NT2/D1 (cell line): ENCODE measurements at regions not wholly inside any gene's neighbourhood (a gene's known extent, or its start where the extent isn't known, plus 50 kb on each side); places are given as distances from the start of the nearest gene placed in this dataset.

ENCODE experiments used
- DNase-seq: peaks from one replicate; pipeline ENCODE4 v3.0.0-alpha.2; 2011; ENCODE audit warnings: low read depth, low spot score
- H3K27me3 ChIP-seq: 2 replicates; pipeline ENCODE4 v1.6.0; 2011; ENCODE audit warnings: mild to moderate bottlenecking; ENCODE audit not compliant: insufficient read length, insufficient read depth
- H3K36me3 ChIP-seq: 2 replicates; pipeline ENCODE4 v1.6.1; 2011; ENCODE audit warnings: mild to moderate bottlenecking, low read length, mixed read lengths; ENCODE audit not compliant: insufficient read depth, insufficient read length
- H3K4me1 ChIP-seq: 2 replicates; pipeline ENCODE4 v1.5.1; 2011; ENCODE audit not compliant: insufficient read depth, insufficient read length
- H3K4me3 ChIP-seq: 2 replicates; pipeline ENCODE4 v1.5.1; 2011; ENCODE audit warnings: low read depth; ENCODE audit not compliant: insufficient read length
- H3K9ac ChIP-seq: 2 replicates; pipeline ENCODE4 v1.6.0; 2011; ENCODE audit warnings: low read depth; ENCODE audit not compliant: insufficient read length
- H3K9me3 ChIP-seq: 2 replicates; pipeline ENCODE4 v1.5.1; 2011; ENCODE audit warnings: mild to moderate bottlenecking, low read length; ENCODE audit not compliant: insufficient read depth
- SUZ12 ChIP-seq: IDR thresholded peaks from 2 replicates; pipeline ENCODE4 v1.6.1; 2011; ENCODE audit not compliant: insufficient read length, insufficient read depth; ENCODE audit errors: extremely low read depth
- YY1 ChIP-seq: IDR thresholded peaks from 2 replicates; pipeline ENCODE4 v1.6.1; 2011; ENCODE audit not compliant: insufficient read length, insufficient read depth
- ZNF274 ChIP-seq: IDR thresholded peaks from 2 replicates; pipeline ENCODE4 v1.6.1; 2011; ENCODE audit warnings: mild to moderate bottlenecking, low read depth, low read length

DNA sequence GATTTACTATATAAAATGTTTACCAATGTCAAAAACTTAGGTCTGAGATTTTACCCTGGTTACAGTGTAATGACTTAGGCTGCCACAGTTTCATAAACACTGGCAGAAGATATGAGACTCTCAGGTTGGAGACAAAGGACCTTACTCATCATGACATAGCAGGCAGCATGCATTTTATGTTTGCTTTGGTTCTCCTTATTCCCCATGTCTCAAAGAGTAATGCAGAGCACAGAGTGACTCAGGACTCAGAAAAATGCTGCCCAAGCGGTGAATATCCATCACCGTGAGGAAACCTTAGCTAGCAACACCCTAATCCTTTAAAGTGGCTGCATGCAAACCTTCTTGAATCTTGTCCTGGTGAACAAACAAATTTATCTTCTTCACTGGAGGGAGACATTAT lies 112.1 kb upstream of the EYS start:
- no peaks in the 10 kb centered on the region for H3K4me1 ChIP-seq
- H3K4me3 ChIP-seq: no peak overlapping the region
- no peaks in the 10 kb centered on the region for H3K9me3 ChIP-seq
- no peaks in the 10 kb centered on the region for H3K36me3 ChIP-seq
- no peaks in the 10 kb centered on the region for H3K27me3 ChIP-seq
- no peak for DNase-seq
- no peak overlapping the region for H3K9ac ChIP-seq
- TF ChIP-seq ZNF274 (no peak), YY1 (no peak), SUZ12 (no peak)

DNA sequence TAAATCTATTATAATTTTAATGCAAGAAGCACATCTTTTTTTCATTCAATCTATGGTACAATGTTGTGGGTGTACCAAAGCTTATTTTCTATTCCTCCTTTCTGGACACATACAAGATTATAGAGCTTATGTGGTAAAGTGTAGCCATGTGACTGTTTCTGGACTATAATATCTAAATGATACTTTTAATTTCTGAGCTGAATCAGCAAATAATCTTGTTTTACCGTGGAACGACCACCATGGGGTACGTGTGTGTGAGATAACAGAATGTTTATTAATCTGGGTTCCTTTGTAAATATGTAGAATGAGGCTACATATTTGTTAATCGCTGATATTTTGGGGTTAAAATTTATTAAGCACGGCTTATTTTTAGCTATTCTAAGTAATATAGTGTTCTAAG lies 111.5 kb upstream of the EYS start:
- Histone ChIP-seq H3K9me3 (no peaks in the 10 kb centered on the region), H3K27me3 (no peaks in the 10 kb centered on the region), H3K4me1 (no peaks in the 10 kb centered on the region), H3K4me3 (no peak overlapping the region), H3K36me3 (no peaks in the 10 kb centered on the region), H3K9ac (no peak overlapping the region)
- DNase-seq: no peak
- TF ChIP-seq ZNF274: no peak
- no peak for TF ChIP-seq SUZ12
- no peak for TF ChIP-seq YY1

DNA sequence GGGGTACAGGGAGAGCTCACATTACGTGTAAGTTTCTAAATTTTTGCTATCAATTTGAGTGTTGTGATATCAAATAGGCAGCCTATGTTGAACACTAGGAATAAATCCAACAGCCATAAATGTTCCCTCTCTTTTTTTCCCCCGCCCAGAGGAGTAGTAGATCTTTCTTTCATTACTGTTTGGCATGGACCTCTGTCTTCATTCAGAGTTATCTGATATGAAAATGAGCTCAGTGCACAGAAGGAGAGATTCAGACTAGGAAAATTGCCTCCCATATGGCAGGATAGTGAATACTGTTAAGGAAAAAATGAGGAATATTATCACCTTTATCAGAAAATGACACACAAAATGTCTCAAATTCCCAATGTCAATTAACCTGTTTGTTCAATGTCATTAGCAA lies 110.0 kb upstream of the EYS start:
- TF ChIP-seq ZNF274 (no peak), SUZ12 (no peak), YY1 (no peak)
- no peak overlapping the region for H3K4me3 ChIP-seq
- H3K9ac ChIP-seq: no peak overlapping the region
- H3K36me3 ChIP-seq: no peaks in the 10 kb centered on the region
- no peaks in the 10 kb centered on the region for H3K4me1 ChIP-seq
- H3K27me3 ChIP-seq: no peaks in the 10 kb centered on the region
- H3K9me3 ChIP-seq: no peaks in the 10 kb centered on the region
- DNase-seq: no peak

DNA sequence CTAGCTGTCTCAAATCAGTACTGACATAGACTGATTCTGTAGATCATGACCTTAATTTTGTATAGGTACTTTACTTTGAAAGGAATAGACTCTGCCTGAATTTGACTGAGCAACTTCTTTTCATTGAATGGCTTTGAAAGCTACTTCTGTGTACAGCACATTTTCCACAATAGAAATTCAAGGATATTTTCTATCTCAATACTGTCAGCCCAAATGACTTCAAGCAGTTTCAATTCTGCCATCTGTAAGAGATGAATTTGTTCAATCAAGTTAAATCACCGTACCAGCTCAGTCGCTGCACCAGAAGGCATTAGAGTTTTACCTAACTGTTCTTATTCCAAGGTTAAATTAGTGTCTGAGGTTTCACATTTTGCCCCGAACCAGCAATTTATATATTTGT lies 107.0 kb upstream of the EYS start:
- TF ChIP-seq ZNF274 (no peak), YY1 (no peak), SUZ12 (no peak)
- Histone ChIP-seq H3K27me3 (no peaks in the 10 kb centered on the region), H3K36me3 (no peaks in the 10 kb centered on the region), H3K9ac (no peak overlapping the region), H3K9me3 (no peaks in the 10 kb centered on the region), H3K4me1 (no peaks in the 10 kb centered on the region), H3K4me3 (no peak overlapping the region)
- DNase-seq: no peak

DNA sequence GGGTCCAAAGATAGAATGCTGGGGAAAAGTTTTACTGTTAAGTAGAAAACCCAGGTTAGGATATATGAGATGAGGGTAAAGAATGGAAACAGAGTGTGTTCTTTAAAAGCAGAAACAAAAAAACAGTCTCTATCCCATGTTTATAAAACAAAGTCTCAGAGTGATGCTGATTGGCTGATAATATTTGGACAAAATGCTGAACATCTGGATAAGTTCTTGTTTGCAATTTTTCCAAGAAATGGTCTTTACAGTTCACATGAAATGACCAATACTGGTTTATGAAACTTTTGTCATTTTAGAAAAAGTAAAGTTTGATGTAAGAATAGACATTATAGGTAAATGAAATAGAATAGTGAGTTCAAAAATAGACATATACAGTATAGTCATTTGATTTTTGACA lies 96.2 kb upstream of the EYS start:
- Histone ChIP-seq H3K9ac (no peak overlapping the region), H3K27me3 (no peaks in the 10 kb centered on the region), H3K4me3 (no peak overlapping the region), H3K4me1 (no peaks in the 10 kb centered on the region), H3K9me3 (no peaks in the 10 kb centered on the region), H3K36me3 (no peaks in the 10 kb centered on the region)
- TF ChIP-seq ZNF274 (no peak), YY1 (no peak), SUZ12 (no peak)
- no peak for DNase-seq

DNA sequence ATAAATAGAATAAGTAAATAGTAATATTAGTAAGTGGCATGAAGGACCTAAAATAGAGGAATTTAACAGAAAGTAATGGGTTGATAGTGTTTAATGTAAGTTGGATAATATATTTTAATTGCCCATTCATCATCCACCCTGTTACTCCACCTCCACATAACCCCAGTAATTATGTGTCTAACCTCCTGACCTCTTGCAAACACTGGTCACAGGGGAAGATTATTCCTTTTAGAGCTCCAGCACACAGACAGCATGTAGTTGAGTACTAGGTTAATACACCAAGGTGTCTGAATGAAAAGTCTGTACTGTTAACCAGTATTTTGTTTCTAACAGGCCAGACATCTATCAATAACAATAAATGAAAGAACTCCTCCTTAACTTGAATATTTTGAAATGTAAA lies 92.4 kb upstream of the EYS start:
- no peak for TF ChIP-seq ZNF274
- TF ChIP-seq SUZ12: no peak
- no peak for TF ChIP-seq YY1
- H3K9ac ChIP-seq: no peak overlapping the region
- H3K27me3 ChIP-seq: no peaks in the 10 kb centered on the region
- H3K4me3 ChIP-seq: no peak overlapping the region
- no peaks in the 10 kb centered on the region for H3K4me1 ChIP-seq
- H3K36me3 ChIP-seq: no peaks in the 10 kb centered on the region
- DNase-seq: no peak
- no peaks in the 10 kb centered on the region for H3K9me3 ChIP-seq

DNA sequence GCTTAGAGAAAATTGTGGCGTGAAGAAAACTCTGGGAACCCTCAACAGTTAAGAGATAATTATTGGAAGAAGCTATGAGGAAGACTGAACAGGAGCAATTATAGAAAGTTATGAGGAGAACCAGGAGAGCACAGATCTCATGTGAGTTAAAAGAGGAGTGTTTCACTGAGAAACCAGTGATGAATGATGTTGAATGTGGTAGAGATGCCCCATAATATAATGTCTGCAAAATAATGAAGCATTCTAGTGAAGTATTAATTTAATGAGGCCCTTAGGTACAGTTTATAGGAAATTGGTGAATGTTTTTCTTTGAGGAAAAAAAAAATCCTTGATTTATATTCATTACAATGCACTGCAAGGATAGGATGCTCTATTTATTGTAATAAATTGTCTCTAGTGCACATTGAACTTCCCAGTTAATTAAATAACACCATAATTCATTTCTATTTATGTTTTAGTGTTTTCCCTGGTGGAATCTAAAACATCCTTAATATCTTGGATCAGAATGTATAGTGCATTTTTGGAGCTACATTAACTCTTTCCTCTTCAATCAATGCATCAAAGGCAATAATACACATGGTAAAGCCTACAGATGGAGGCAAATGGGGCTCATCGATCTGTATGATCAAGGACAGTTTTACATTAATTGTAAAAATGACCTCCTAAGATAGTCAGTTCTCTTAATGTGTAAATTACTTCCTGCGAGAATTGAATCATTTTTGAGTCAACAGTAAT lies 91.4 kb upstream of the EYS start:
- H3K9ac ChIP-seq: no peak overlapping the region
- no peak for TF ChIP-seq YY1

More for the DNA sequence above, 91.4 kb upstream of the EYS start:
- H3K36me3 ChIP-seq: no peaks in the 10 kb centered on the region
- no peaks in the 10 kb centered on the region for H3K27me3 ChIP-seq
- no peaks in the 10 kb centered on the region for H3K9me3 ChIP-seq
- DNase-seq: no peak
- H3K4me1 ChIP-seq: no peaks in the 10 kb centered on the region
- H3K4me3 ChIP-seq: no peak overlapping the region
